GM21717 (cell line): ENCODE measurements at regions not wholly inside any gene's neighbourhood (a gene's known extent, or its start where the extent isn't known, plus 50 kb on each side); places are given as distances from the start of the nearest gene placed in this dataset.
"Not testable (repeated sequence)": the region's sequence is repeated elsewhere in the genome, so short reads cannot be mapped to it uniquely, and the experiment has no call there.

Experiments
- ATAC-seq: cut with Tn5 transposase; IDR thresholded peaks from one replicate; pipeline ENCODE4 v1.9.1; 2021; ENCODE audit warnings: mild to moderate bottlenecking, moderate library complexity; ENCODE audit not compliant: unreplicated experiment

DNA sequence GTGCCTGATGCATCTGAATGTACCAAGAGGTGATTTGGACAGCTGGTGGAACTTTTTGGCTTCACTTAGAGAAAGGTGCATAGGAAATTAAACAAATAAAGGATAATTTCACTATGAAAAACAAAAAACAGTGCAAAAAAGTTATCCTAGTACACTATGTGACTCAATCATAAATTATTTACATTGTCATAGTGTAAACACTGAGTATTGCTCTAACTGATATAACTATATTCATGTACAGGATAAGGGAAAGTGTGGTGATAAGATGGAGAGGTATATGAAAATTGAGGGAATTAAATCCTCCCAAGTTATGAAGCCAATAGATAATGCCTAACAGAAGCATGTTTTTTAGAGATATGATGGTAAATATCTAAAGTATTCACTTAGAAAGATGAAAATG lies 50.2 kb upstream of the CPNE4 start:
- ATAC-seq: no peak

DNA sequence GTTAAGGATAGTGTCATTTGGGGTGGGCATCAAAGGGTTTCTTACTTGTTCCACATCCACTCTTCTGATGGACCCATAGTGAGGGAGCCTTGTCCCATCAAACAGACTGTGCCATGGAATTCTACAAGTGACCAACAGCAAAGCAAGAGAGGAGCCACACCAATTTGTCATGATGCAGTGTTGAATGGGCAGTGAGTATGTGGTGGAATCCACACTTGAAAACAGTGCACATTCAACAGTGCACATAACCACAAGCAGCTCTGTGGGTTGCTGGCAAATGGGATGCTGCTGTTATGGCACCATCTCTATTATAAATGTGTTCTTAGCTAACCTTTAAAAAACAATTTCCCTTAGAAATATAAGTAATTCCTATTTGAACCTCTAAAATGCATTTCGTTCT lies 52.5 kb upstream of the CPNE4 start:
- ATAC-seq: no peak

DNA sequence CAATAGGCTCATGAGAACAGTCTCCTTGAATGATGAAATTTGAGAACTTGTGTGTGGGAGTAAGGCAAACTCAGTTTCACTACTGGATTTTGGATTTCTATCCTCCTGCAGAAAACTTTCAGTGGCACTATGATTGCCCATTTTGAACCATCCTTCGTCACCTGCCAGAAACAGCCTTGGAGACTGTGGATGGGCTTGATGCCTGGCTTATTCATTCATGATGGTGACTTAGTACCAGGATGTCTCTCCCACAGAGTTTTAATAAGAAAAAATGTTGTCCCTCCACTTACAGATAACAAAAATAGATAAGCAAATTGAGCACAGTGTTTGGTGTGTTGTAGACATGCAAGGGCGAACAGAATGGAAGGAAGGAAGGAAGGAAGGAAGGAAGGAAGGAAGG lies 53.5 kb upstream of the CPNE4 start:
- no peak for ATAC-seq

DNA sequence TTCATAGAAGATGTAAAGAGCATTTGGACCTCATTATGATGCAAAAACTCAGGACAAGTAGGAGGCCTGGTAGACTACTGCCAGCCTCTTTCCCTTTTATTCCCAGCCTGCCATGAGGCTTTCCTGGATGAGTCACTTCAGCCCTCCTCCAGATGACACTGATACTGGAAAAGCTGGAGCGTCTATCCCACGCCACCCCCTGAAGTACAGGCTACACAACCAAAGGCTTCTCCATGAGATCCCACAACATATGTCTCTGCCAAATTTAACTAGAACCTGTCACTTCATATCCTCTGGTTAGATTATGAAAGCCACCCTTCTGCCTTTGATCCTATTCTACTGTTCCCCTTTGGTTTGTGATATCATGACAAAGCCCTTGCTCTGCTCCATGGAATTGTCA lies 56.1 kb upstream of the CPNE4 start:
- ATAC-seq: no peak

DNA sequence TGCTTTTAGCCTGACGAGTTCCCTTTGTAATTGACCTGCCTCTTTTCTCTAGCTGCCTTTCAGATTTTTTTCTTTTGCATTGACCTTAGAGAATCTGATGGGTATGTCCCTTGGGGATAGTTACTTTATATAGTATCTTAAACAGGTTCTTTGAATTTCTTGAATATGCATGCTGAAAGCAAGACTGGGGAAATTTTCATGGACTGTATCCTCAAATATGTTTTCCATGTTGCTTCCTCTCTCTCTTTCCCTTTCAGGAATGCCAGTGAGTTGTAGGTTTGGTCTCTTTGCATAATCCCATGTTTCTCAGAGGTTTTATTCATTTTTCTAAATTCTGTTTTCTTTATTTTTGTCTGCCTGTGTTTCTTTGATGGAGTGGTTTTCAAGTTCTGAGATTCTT lies 81.8 kb upstream of the CPNE4 start:
- ATAC-seq: no peak

DNA sequence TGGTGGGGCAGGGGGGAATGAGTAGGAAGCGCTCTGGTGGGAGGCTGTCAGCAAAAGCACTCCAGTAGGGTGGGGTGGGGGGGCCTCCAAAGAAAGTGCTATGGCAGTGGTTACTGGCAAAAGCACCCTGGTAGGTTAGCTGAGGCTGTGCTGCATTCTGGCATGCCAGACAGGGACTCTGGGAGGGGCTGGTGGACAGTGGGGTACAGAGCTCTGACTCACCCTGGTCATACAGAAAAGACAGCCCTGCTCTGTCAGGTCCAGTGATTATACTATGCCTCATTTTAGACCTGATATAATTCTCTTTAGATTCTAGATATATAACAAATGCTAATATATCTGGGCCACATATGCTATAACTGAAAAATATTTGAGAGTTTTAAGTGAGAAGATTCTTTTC lies 82.8 kb upstream of the CPNE4 start:
- ATAC-seq: no peak

DNA sequence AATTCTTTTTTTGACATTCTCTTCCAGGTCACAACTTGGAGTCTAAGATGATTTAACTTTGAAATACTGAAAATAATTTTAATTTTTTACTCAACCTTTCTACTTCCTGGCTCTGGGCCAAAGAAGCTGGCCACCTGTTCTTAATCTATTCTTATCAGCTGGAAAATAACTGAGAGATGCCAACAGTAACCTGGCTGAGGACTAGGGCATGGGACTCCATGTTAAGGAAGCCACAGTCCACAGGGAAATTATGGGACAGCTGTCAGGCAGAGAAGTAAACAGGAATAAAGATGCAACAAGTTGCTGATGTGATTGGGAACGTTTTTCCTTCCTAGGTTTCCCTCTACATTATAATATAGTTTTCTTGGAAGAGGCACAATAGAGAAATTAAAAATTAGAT lies 84.7 kb upstream of the CPNE4 start:
- ATAC-seq: no peak

DNA sequence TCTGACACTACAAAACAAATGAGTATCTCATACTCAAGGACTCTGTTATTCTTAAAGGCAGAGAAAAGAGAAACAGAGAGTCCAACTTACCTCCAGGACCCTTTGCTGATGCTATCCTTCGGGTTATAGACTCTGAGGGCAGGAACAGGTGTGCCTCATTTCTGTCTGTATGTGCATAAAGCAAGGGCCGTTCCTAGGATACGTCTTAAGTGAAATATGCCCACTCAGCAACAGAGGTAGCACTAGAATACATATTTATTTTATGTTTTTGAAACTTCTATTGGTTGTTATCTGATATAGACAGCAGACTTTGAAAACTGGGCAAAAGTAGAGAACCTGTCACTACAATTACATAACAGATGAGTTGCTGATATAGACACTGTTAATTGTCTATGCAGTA lies 89.3 kb upstream of the CPNE4 start:
- ATAC-seq: no peak

DNA sequence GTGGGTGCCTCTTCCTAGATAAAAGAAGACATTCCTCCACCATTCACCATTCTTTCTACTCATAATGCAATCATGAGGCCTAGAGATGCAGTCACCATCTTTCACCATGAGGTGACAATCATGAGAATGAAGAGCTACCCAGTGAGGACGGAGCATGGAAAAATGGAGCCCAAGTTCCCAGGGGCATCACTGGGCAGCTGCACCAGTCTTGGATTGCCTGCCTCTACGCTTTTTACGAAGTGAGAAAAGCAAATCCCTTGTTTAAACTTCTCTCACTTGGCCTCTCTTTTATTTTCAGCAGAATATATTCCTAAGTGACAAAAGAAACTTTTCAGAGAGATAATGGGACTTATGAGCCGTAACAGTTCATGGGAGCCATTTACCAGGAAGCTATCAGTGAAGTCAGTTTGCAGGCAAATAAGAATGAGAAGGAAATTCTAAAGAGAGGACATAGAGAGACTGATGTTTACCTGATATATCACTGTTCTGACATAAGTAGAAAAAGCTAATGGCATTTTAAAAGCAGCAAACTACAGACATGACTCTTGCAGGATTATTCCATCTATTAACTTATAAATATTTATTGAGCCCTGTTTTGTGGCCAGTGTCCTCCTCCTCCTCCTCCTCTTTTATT lies 90.0 kb upstream of the CPNE4 start:
- ATAC-seq: no peak

DNA sequence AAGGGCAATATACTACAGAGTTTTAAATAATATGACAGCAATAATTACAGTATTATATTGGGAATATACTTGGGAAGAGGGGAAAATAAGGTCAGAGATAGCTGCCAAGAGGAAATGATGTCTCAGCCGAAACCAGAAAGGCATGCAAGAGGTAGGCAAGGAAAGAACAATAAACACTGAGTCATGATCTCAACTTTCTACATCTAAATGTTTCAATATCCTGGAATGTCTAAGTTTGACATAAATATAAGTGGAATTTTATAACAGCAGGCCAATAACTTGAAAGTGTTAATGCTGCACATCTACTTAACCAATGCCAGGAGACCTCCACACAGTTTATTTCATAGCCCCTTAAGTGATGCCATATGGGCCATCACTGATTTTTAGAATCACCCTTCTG lies 99.8 kb upstream of the CPNE4 start:
- no peak for ATAC-seq

DNA sequence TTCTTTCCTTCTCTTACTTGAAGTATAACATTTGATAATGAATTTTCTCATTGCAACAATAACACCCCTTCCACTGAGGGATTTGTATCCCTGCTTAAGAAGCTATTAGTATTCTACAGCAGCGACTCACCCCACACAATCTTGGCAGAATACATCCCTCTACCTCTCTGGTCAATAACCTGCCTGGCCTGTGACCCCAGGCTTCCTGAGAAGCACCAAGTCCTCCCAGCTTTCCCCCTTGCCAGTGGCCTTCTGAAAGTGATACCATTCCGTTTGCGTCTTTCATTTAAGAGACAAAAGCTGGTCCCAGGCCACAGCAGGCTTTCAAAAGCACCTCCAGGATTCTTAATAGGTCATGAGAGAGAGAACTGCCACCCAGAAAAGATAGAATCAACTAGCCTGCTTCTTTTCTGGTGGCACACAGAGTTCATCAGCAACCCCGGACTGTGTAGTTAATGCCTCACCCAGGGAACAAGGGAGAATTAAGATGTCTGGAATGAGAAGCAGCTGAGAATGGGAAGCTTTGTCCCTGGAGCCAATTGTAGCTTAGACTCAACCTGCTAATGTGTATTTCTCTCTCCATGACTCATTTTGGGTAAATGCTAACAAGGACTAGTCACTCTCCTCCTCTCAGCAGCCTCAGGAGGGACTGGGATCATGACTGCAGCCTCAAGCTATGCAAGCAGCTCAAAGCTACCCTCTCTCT lies 101.0 kb upstream of the CPNE4 start:
- ATAC-seq: no peak

DNA sequence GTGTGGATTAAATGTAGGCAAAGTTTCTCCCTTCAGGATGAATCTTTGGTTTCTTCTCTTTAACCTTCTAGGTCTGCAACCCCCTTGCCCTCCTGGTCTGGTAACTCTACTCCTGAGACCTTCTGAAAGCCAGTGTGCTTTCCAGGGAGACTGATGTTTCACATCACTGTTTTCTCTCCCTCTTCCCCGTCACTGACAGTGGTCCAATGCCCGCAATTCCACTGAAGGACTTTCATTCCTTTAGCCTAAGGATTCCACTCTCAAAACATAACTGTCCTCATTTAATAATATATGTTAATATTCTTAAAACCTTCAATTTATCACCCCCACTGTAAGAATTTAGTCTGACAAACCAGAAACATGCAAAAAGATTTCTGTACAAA lies 101.5 kb upstream of the CPNE4 start:
- no peak for ATAC-seq

DNA sequence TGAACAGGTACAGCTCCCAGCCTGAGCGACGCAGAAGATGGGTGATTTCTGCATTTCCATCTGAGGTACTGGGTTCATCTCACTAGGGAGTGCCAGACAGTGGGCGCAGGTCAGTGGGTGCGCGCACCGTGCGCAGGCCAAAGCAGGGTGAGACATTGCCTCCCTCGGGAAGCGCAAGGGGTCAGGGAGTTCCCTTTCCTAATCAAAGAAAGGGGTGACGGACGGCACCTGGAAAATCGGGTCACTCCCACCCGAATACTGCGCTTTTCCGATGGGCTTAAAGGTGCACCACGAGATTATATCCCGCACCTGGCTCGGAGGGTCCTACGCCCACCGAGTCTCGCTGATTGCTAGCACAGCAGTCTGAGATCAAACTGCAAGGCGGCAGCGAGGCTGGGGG lies 102.1 kb upstream of the CPNE4 start:
- not testable (repeated sequence) for ATAC-seq

DNA sequence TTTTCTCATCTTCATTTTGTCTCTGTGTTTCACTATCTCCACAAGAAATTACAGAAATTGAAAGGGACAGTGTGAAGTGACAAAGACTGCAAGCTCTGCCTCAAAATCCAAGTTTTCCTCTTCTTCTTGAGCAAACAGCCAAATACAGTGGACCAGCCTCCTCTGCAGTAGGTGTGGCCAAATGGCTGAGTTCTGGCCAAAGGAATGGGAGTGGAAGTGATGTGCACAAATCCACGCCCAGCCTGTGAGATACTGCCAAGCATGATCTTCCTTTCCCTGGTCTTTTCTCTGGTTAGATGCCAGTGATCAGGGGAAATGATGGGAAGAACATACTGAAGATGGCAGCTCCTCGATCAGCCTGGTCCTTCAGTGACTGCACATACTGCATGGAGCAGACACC lies 111.0 kb upstream of the CPNE4 start:
- no peak for ATAC-seq

DNA sequence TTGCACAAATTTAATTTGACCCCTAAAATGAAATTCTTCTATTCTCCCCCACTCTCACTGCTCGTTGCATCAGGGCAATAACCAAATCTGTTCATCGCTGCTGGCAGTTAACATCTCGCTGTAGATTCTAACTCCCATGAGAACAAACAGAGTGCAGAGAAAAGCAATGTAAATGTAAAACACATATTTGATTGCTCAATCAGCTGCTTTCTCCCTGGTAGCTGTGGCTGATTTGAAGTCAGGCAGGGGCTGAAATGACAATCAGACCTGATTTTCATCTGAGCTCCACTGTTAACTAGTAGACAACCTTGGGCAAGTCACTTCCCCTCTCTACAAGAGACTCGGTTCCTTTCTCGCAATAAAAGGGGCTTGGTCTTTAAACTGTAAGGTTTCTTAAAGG lies 119.8 kb upstream of the CPNE4 start:
- no peak for ATAC-seq

DNA sequence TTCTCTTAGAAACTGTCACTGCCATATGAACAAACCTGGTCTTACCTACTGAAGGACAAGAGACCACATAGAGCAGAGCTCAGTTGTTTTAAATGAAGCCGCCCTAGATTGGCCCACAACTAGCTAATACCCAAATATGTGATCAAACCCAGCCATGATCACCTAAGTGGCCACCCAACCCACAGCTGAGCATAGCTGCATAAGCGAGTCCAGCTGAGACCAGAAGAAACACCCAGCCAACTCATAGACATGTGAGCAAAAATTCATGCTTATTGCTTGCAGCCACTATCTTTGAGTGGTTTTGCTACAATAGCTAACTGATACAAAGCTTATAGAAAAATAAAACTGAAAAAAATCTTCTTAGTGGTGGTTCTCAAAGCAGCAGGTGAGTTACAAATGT lies 124.3 kb upstream of the CPNE4 start:
- no peak for ATAC-seq

DNA sequence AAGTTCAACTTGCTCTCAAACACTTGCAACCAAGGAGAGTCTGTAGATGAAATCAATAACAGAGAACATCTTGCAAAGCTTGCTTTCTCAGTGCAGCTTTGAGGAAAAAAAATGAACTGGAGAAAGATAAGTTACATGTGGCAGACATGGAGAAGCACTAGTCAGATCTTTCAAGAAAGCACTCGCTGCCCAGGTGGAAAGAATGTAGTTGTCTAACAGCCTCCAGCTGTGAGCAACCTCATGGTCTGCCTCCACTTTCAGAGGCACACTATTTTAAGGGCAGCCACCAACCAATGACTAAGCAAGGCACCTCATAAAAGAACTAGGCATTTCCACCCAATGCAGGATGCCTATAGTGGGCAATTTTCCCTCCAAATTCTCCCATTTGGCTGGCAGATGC lies 125.4 kb upstream of the CPNE4 start:
- ATAC-seq: no peak

DNA sequence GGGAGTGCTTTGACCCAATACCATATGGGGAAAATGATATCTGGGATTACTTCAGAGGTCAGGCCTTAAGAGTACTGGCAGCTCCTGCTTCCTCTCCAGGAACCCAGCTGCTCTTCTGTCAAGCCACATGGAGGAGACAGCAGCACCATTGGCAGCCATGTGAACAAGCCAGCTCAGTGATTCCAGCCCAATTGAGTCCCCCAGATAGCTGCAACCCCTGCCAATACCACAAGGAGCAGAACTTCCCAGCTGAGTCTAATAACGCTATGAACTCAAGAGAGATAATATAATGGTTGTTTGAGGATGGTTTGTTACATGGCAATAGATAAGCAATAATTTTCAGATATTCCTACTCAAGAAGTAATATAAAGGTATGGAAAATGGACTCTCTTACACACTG lies 126.8 kb upstream of the CPNE4 start:
- no peak for ATAC-seq

DNA sequence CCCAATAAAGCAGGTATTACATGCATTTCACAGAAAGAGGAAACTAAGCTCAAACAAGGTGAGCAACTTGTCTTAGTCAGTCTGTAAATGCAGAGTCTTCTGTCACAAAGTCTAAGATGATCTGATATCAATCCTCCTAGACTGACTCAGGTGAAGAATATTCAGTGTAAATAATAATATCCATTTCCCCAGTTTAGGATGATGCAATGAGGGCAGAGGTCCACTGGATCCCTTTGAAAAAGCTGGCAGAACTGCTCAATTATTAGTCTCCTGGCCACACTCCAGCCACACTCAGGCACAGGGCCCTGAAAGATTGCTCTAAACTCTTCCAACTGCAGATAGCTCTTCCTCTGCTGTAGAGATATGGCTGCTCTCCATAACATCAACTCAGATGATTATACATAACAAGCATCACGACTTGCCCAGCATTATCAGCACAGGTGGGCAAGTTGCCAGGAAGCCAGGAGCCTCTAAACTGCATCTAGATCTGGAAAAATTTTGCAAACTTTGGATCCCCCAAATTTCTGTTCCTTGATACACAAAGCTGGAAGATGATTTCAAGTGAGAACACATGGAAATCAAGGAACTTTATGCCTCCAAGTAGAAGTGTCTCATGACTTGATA lies 129.8 kb upstream of the CPNE4 start:
- no peak for ATAC-seq

DNA sequence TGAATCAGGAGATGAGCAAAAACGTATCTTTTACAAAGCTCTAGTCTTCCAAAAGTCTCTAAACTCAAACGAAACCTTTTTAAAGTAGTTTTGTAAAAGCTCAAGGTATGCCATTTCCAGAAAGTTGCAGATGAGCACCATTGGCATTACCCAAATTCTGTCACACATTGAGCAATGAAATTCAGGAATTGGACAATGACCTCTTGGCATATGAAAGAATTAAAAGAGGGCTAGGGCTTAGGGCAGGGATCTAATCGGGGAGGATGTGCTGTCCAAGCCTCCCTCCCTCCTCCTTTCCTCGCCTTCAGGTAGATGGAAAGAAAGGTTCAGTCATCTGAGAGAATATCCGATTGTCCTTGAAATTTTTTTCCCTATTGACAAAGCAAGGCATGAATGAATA lies 133.1 kb upstream of the CPNE4 start:
- ATAC-seq: no peak

DNA sequence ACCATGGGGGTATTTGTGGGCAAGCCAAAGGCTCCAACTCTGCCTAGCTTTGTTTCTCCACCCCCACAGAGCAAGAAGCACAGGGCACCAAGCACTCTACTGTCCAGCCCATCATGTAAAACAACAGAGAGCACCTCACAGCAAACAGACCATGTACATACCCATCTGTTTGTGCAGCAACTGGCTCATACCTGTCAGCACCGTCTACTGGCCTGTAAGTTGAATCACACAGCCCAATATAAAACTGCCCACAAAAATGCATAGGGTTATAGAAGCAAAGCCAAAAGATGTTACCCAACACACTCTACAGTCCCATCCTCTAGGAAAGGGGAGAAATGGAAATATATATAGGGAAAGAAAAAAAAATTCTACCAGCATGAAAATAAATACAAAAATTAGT lies 139.7 kb upstream of the CPNE4 start:
- ATAC-seq: no peak

DNA sequence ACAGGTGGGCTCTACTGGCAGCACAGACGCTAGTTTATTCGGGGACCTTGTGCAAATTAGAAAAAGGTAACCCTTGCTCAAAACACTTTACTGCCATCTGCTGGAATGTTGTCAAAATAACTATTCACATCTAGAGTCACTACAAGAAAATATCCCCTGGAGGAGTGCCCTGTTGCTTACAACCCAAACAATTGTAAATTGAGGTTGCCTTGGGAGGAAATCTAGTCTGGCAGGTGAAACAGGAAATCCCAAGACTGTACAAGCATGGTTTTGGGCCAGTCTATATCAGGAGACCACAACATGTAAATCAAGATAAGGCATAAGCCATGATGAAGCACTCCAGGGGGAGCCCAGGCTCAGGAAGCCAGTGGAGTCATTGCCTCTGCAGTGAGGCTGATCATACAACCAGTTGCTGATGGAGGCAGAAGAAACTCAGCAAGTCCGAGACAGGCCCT lies 136.8 kb upstream of the ACP3 start:
- no peak for ATAC-seq

DNA sequence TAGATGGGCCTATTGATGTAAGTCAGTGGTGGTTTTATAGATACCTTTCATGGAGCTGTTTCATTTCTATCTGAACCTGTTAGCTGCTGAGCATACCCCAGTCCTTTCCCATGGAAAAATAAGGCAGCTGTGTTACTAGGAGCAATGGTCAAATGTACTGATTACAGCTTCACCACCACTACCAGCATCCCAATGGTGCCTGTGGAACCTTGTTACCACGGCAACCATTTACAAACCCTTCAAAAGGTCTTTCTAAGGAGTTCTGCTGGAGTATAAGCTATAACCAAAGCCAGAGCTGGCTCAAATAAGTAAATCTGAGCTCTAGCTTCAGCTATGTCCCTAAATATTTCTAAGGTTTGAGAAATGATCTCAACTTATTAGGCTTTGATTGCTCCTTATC lies 133.4 kb upstream of the ACP3 start:
- no peak for ATAC-seq
